IMR-90 (cell line): ENCODE measurements at regions not wholly inside any gene's neighbourhood (a gene's known extent, or its start where the extent isn't known, plus 50 kb on each side); places are given as distances from the start of the nearest gene placed in this dataset.

Experiments used
- BHLHE40 ChIP-seq: fragments of 150-350 bp; IDR thresholded peaks from 2 replicates; pipeline ENCODE4 v1.6.1; 2016; ENCODE audit warnings: mild to moderate bottlenecking, low read depth, low read length
- CEBPB ChIP-seq: IDR thresholded peaks from 2 replicates; pipeline ENCODE4 v1.6.1; 2012; ENCODE audit warnings: low read depth, low read length, improper control_type of control experiment
- FOS ChIP-seq: fragments of 150-350 bp; IDR thresholded peaks from 2 replicates; pipeline ENCODE4 v1.6.1; 2016; ENCODE audit warnings: low read depth, low read length
- MAFK ChIP-seq: IDR thresholded peaks from 2 replicates; pipeline ENCODE4 v1.6.1; 2012; ENCODE audit warnings: low read depth, low read length, improper control_type of control experiment
- POLR2A ChIP-seq: IDR thresholded peaks from 2 replicates; pipeline ENCODE4 v1.6.1; 2012; ENCODE audit warnings: mild to moderate bottlenecking, low read depth, low read length
- RAD21 ChIP-seq: IDR thresholded peaks from 2 replicates; pipeline ENCODE4 v1.6.1; 2012; ENCODE audit warnings: low read length, improper control_type of control experiment
- SMC3 ChIP-seq: fragments of 150-350 bp; IDR thresholded peaks from 2 replicates; pipeline ENCODE4 v1.6.1; 2016; ENCODE audit warnings: low read depth, mild to moderate bottlenecking, antibody characterized with exemption, low read length, moderate library complexity
- TF ChIP-seq, protein P1 (sequence below): conservative IDR thresholded peaks from 2 replicates; pipeline ENCODE4 v1.5.1; 2012; ENCODE audit warnings: mild to moderate bottlenecking, low read depth, low read length, improper control_type of control experiment
- TF ChIP-seq, protein P2 (sequence below): fragments of 150-350 bp; IDR thresholded peaks from 2 replicates; pipeline ENCODE4 v1.6.1; 2016; ENCODE audit warnings: low read depth, mild to moderate bottlenecking, low read length, moderate library complexity, borderline replicate concordance
- TF ChIP-seq, protein P3 (sequence below): fragments of 150-350 bp; IDR thresholded peaks from 2 replicates; pipeline ENCODE4 v1.6.1; 2017; ENCODE audit warnings: mild to moderate bottlenecking, antibody characterized with exemption, low read length, low read depth

DNA sequence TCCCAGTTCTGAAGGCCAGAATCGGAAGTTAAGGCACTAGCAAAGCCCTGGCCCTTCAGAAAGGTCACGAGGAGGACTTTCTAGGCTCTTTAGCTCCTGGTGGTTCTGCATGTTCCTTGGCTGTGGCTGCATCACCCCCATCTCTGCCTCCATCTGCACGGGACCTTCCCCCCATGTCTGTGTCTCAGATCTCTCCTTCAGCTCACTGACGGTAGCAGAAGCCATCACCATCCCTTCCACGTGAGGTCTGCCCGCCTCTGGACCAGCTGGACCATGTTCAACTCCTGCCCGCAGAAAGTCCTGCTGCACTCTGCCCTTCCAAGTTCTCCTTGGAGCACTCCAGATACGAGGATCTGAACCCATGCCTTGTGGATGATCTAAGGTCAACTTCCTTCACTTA, 242.9 kb upstream of the IRX1 start:
- TF ChIP-seq, protein P1, sequence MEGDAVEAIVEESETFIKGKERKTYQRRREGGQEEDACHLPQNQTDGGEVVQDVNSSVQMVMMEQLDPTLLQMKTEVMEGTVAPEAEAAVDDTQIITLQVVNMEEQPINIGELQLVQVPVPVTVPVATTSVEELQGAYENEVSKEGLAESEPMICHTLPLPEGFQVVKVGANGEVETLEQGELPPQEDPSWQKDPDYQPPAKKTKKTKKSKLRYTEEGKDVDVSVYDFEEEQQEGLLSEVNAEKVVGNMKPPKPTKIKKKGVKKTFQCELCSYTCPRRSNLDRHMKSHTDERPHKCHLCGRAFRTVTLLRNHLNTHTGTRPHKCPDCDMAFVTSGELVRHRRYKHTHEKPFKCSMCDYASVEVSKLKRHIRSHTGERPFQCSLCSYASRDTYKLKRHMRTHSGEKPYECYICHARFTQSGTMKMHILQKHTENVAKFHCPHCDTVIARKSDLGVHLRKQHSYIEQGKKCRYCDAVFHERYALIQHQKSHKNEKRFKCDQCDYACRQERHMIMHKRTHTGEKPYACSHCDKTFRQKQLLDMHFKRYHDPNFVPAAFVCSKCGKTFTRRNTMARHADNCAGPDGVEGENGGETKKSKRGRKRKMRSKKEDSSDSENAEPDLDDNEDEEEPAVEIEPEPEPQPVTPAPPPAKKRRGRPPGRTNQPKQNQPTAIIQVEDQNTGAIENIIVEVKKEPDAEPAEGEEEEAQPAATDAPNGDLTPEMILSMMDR, result no peak
- no peak for TF ChIP-seq POLR2A
- no peak for TF ChIP-seq FOS
- TF ChIP-seq RAD21, result no peak
- TF ChIP-seq, protein P2, sequence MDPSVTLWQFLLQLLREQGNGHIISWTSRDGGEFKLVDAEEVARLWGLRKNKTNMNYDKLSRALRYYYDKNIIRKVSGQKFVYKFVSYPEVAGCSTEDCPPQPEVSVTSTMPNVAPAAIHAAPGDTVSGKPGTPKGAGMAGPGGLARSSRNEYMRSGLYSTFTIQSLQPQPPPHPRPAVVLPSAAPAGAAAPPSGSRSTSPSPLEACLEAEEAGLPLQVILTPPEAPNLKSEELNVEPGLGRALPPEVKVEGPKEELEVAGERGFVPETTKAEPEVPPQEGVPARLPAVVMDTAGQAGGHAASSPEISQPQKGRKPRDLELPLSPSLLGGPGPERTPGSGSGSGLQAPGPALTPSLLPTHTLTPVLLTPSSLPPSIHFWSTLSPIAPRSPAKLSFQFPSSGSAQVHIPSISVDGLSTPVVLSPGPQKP, result no peak
- TF ChIP-seq, protein P3, sequence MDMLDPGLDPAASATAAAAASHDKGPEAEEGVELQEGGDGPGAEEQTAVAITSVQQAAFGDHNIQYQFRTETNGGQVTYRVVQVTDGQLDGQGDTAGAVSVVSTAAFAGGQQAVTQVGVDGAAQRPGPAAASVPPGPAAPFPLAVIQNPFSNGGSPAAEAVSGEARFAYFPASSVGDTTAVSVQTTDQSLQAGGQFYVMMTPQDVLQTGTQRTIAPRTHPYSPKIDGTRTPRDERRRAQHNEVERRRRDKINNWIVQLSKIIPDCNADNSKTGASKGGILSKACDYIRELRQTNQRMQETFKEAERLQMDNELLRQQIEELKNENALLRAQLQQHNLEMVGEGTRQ, result no peak
- no peak for TF ChIP-seq SMC3
- TF ChIP-seq BHLHE40, result no peak
- no peak for TF ChIP-seq MAFK
- no peak for TF ChIP-seq CEBPB
